ENCODE measurements at regions not wholly inside any gene's neighbourhood (a gene's known extent, or its start where the extent isn't known, plus 50 kb on each side); places are given as distances from the start of the nearest gene placed in this dataset.
A peak's percentile ranks its signal among the peaks of the same experiment; 100 is the strongest.

GRCh38 chr1:24990136-24990535 is 60.1 kb upstream of the RUNX3 start:
- Mint-ChIP-seq H3K9me3 (peaks cover 4% of the 10 kb centered on the region), H3K27ac (no peak overlapping the region), H3K36me3 (ENCODE audit: low read depth) (no peaks in the 10 kb centered on the region), H3K4me3 (no peak overlapping the region), H3K27me3 (ENCODE audit: low read depth) (peaks cover 34% of the 10 kb centered on the region), H3K4me1 (peaks cover 24% of the 10 kb centered on the region)
- no peak for TF ChIP-seq CTCF (IDR thresholded peaks at IDR 0.05; ENCODE audit: unreplicated experiment in 3 of 3)

DNA sequence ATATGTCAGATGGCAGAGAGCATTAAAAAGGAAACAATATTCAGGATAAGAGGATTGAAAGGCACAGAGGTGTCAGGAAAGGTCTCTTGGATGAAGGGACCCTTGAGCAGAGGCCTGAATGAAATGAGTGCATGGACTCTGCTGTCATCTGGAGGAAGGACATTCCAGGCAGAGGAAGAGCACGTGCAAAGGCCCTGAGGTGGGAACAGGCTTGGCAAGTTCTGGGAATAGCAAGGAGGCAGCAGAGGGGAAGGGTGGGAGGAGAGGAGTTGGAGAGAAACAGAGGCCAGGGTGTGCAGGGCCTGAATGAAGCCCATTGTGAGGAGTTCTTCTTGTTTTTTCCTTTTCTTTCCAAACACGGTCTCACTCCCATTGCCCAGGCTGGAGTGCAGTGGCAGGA is 59.0 kb upstream of the RUNX3 start:
- H3K27me3 Mint-ChIP-seq (ENCODE audit: low read depth), result peaks cover 33% of the 10 kb centered on the region
- H3K9me3 Mint-ChIP-seq, result peaks cover 4% of the 10 kb centered on the region
- H3K36me3 Mint-ChIP-seq (ENCODE audit: low read depth), result no peaks in the 10 kb centered on the region
- peak overlapping the region in 2 of 3 experiments; percentile 15 to 28 for H3K27ac Mint-ChIP-seq
- peaks cover 28% of the 10 kb centered on the region for H3K4me1 Mint-ChIP-seq
- no peak overlapping the region for H3K4me3 Mint-ChIP-seq
- no peak for TF ChIP-seq CTCF (IDR thresholded peaks at IDR 0.05; ENCODE audit: unreplicated experiment in 3 of 3)

GRCh38 chr1:24988558-24988912 is 58.5 kb upstream of the RUNX3 start:
- Mint-ChIP-seq H3K4me1 (peaks cover 28% of the 10 kb centered on the region), H3K4me3 (no peak overlapping the region), H3K27ac (peak overlapping the region in 2 of 3 experiments; percentile 15 to 28), H3K9me3 (peaks cover 4% of the 10 kb centered on the region), H3K27me3 (ENCODE audit: low read depth) (peaks cover 31% of the 10 kb centered on the region), H3K36me3 (ENCODE audit: low read depth) (no peaks in the 10 kb centered on the region)
- TF ChIP-seq CTCF (IDR thresholded peaks at IDR 0.05; ENCODE audit: unreplicated experiment in 3 of 3), result no peak

DNA sequence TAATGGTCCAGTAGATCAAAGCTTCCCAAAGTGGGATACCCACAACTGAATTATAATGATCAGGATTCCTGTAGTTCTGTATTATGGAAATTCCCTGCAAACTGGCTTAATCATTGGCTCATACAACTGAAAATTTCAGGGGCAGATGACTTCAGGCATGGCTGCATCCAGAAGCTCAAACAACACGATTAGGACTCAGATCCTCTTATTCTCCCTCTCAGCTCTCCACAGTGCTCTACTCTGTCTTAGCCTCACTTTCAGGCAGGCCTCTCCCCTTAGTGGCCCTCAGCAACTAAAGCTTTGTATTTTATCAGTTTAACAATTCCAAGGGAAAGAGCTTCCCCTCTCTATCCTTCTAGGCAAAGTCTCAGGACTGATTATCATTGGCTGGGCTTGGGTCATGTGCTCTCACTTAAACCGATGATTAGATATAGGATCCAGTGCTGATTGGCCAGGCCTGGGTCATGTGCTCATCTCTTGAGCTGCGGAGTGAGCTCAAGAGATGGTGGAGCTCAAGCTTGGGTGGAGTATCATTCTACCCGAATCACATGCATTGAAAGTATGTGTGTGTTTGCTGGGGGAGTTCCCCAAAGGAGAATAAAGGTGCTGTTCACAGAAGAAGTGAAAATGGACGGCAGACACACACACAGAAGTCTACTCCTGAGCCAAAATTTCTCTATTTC is 57.9 kb upstream of the RUNX3 start:
- Mint-ChIP-seq H3K9me3 (peaks cover 4% of the 10 kb centered on the region), H3K4me3 (no peak overlapping the region), H3K27ac (peak overlapping the region in 2 of 3 experiments; percentile 28 to 30), H3K36me3 (ENCODE audit: low read depth) (no peaks in the 10 kb centered on the region), H3K27me3 (ENCODE audit: low read depth) (peaks cover 33% of the 10 kb centered on the region), H3K4me1 (peaks cover 28% of the 10 kb centered on the region)
- no peak for TF ChIP-seq CTCF (IDR thresholded peaks at IDR 0.05; ENCODE audit: unreplicated experiment in 3 of 3)

DNA sequence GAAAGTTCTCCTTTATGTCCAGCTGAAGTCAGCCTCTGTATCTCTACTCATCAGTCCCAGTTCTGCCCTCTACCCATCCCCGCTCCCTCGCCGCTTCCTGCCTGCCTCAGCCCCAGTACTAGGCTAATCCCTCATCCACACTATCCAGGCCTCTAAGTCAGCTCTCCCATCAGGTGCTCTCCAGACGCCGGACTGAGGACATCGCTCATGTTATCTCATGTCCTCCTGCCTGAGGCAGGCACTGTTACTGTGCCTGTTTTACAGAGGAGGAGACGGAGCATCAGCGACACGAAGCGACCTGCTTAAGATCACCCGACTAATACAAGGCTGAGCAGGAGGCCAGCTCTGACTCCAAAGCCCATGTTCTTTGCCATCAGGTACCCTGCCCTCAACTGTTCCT is 57.3 kb upstream of the RUNX3 start:
- Mint-ChIP-seq H3K27me3 (ENCODE audit: low read depth) (peaks cover 33% of the 10 kb centered on the region), H3K4me3 (no peak overlapping the region), H3K9me3 (peaks cover 4% of the 10 kb centered on the region), H3K36me3 (ENCODE audit: low read depth) (no peaks in the 10 kb centered on the region), H3K27ac (no peak overlapping the region), H3K4me1 (peaks cover 28% of the 10 kb centered on the region)
- TF ChIP-seq CTCF (IDR thresholded peaks at IDR 0.05; ENCODE audit: unreplicated experiment in 3 of 3), result no peak

DNA sequence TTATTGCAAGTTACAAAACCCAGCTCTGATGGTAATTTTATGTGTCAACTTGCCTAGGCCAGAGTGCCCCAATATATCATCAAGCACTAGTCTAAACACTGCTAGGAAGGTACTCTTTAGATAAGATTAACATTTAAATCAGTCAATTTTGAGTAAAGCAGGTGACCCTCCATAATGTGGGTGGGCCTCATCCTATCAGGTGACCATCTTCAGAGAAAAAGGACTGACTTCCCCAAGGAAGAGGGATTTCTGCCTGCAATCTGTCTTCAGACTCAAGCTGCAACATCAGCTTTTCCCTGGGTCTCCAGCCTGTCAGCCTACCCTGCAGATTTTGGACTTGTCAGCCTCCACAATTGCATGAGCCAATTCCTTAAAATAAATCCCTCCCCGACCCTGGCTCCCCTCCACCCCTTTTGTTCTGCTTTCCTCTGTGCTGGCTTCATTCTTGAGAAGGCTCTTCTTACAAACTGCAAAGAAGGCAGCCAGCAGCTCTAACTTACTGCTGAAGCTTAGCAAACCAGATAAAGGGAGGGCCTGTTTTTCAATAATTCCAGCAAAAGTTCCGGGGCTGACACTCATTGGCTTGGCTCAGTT is 56.4 kb upstream of the RUNX3 start:
- peaks cover 4% of the 10 kb centered on the region for H3K9me3 Mint-ChIP-seq
- H3K4me1 Mint-ChIP-seq, result peaks cover 25% of the 10 kb centered on the region
- no peak for TF ChIP-seq CTCF (IDR thresholded peaks at IDR 0.05; ENCODE audit: unreplicated experiment in 3 of 3)
- H3K36me3 Mint-ChIP-seq (ENCODE audit: low read depth), result no peaks in the 10 kb centered on the region
- no peak overlapping the region for H3K4me3 Mint-ChIP-seq
- H3K27me3 Mint-ChIP-seq (ENCODE audit: low read depth), result peaks cover 28% of the 10 kb centered on the region
- peak overlapping the region; percentile 59 to 88 (median 64) for H3K27ac Mint-ChIP-seq

All from nephron (organoid).